ENCODE measurements at regions not wholly inside any gene's neighbourhood (a gene's known extent, or its start where the extent isn't known, plus 50 kb on each side); places are given as distances from the start of the nearest gene placed in this dataset.

DNA sequence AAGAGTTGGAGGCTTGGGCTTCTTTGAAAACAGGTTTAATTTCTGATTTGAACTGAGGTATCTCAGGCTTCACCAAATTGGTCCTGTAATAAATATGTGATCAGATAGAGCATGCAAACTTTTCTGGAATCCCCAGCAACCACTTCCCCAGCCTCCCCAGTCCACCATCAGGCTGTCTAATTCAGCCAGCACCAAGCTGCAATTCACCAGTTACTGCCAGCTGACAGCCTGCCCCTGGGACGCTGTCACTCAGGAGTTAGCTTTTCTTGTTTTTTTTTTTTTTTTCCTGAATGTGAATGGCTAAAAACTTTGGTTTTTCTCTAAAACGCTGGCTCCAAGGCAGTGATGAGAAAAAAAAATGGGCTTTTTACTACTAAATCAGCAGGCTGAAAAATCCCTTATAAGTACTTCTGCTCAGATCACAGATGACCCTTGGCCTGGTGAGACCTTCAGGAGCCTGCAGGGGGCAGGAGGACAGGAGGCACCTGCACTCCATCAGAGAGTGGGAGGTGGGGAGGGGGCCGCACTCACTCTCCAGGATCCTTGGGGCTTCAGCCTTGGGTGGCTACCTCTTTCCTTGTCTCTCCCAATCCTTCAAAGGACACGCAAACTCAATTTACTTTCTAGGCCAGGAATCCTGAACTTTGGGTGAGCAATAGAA is 349.4 kb downstream of the GATA3 start:
- peak in 1 of 2 experiments; percentile 18 for DNase-seq
- Histone ChIP-seq H4K20me1 (ENCODE audit: insufficient read depth) (no peaks in the 10 kb centered on the region), H3K4me3 (peak overlapping the region; percentile 15; the same call in 1 of the 2 replicates), H3K4me2 (peak overlapping the region; percentile 68), H3F3A (ENCODE audit: insufficient read depth, low read depth) (peaks cover 9% of the 10 kb centered on the region; the same call in 1 of the 2 replicates), H3K9me2 (ENCODE audit: insufficient read depth) (no peaks in the 10 kb centered on the region), H2AFZ (no peak overlapping the region), H3K79me2 (ENCODE audit: low read depth) (no peaks in the 10 kb centered on the region), H3K36me3 (ENCODE audit: low read depth) (no peaks in the 10 kb centered on the region), H3K27me3 (ENCODE audit: insufficient read depth, low read depth) (no peaks in the 10 kb centered on the region), H3K27ac (peak overlapping the region; percentile 83), H3K9me3 (ENCODE audit: insufficient read depth, low read depth) (no peaks in the 10 kb centered on the region), H3K4me1 (replicated peaks; ENCODE audit: insufficient read depth) (peaks cover 35% of the 10 kb centered on the region)
- ChIA-PET CTCF (interaction anchor here (0.7 kb wide), 1 partner anchor 370 kb away, joined by 3 read pairs; no protein-coding TSS in a partner anchor), POLR2A (ENCODE audit: unreplicated experiment) (interaction anchor here (0.5 kb wide), 1 partner anchor 879 kb away, joined by 8 read pairs; no protein-coding TSS in a partner anchor)
- intact Hi-C loops (cut with micrococcal nuclease; ENCODE audit: unreplicated experiment), result loop anchor here (1.0 to 10.0 kb wide), 4 partner anchors 38 to 323 kb away; no protein-coding TSS in a partner anchor
- BruUV-seq (replicated peaks), result no TSS peak
- TF ChIP-seq, protein P1, sequence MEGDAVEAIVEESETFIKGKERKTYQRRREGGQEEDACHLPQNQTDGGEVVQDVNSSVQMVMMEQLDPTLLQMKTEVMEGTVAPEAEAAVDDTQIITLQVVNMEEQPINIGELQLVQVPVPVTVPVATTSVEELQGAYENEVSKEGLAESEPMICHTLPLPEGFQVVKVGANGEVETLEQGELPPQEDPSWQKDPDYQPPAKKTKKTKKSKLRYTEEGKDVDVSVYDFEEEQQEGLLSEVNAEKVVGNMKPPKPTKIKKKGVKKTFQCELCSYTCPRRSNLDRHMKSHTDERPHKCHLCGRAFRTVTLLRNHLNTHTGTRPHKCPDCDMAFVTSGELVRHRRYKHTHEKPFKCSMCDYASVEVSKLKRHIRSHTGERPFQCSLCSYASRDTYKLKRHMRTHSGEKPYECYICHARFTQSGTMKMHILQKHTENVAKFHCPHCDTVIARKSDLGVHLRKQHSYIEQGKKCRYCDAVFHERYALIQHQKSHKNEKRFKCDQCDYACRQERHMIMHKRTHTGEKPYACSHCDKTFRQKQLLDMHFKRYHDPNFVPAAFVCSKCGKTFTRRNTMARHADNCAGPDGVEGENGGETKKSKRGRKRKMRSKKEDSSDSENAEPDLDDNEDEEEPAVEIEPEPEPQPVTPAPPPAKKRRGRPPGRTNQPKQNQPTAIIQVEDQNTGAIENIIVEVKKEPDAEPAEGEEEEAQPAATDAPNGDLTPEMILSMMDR (conservative IDR thresholded peaks at IDR 0.05), result peak; percentile 31; the same call in 1 of the 2 replicates
- TF ChIP-seq EZH2 (IDR thresholded peaks at IDR 0.05; ENCODE audit: low read depth), result no peak

DNA sequence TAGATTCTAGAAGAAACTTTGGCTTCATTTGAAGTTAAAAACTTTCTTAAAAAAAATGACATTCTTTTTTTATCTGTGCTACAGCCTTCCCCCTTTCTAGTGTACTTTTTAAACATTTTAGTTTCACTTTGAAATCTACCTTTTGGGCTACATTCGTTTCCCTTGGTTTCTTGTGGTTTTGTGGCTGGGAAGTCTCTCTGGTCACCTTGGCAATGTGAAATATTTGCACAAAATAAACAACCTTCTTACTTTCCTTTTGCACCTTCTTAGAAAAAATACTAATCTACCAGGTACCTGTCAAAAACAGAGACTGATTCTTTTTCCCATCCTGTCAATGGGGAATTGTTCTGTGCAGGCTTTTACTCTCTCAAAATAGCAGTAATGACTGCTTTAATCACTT is 350.2 kb downstream of the GATA3 start:
- Histone ChIP-seq H3K36me3 (ENCODE audit: low read depth) (no peaks in the 10 kb centered on the region), H3K4me2 (peak overlapping the region; percentile 68), H3K4me3 (peak overlapping the region; percentile 15; the same call in 1 of the 2 replicates), H3K79me2 (ENCODE audit: low read depth) (no peaks in the 10 kb centered on the region), H3K27me3 (ENCODE audit: insufficient read depth, low read depth) (no peaks in the 10 kb centered on the region), H3K27ac (peak overlapping the region; percentile 83), H3K9me3 (ENCODE audit: insufficient read depth, low read depth) (no peaks in the 10 kb centered on the region), H3K9me2 (ENCODE audit: insufficient read depth) (no peaks in the 10 kb centered on the region), H3K4me1 (replicated peaks; ENCODE audit: insufficient read depth) (peaks cover 35% of the 10 kb centered on the region), H4K20me1 (ENCODE audit: insufficient read depth) (no peaks in the 10 kb centered on the region), H3F3A (ENCODE audit: insufficient read depth, low read depth) (peaks cover 9% of the 10 kb centered on the region; the same call in 1 of the 2 replicates), H2AFZ (0 out of 2 replicates have a peak overlapping the region, but pooled peaks have one; percentile 53)
- intact Hi-C loops (cut with micrococcal nuclease; ENCODE audit: unreplicated experiment), result loop anchor here (1.0 to 10.0 kb wide), 4 partner anchors 38 to 322 kb away; no protein-coding TSS in a partner anchor
- POLR2A ChIA-PET (ENCODE audit: unreplicated experiment), result no interaction called here
- TF ChIP-seq, protein P1 (conservative IDR thresholded peaks at IDR 0.05), result no peak
- no peak for TF ChIP-seq EZH2 (IDR thresholded peaks at IDR 0.05; ENCODE audit: low read depth)
- no TSS peak for BruUV-seq (replicated peaks)
- peak; percentile 24 to 77 for DNase-seq
- CTCF ChIA-PET, result no interaction called here

DNA sequence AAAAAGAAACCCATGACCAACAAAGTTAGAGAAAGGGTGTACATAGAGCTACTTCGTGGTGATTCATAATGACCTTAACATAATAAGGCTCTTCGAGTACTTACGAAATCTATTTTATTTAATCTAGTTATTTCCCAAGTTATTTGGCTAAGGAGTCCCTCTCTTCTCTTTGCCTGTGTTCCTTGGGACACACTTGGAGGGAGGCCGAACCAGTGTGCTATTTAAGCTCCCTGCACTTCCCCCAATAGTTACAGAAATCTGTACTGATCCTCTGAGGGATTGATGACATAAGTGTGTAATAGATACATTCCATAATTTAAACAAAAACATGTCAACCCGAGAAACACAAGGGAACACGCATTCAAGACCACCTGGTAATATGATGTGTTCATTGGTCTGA is 351.1 kb downstream of the GATA3 start:
- no TSS peak for BruUV-seq (replicated peaks)
- CTCF ChIA-PET, result no interaction called here
- TF ChIP-seq EZH2 (IDR thresholded peaks at IDR 0.05; ENCODE audit: low read depth), result no peak
- TF ChIP-seq, protein P1 (conservative IDR thresholded peaks at IDR 0.05), result no peak

More for the DNA sequence above, 351.1 kb downstream of the GATA3 start:
- Histone ChIP-seq H3K36me3 (ENCODE audit: low read depth) (no peaks in the 10 kb centered on the region), H3K27me3 (ENCODE audit: insufficient read depth, low read depth) (no peaks in the 10 kb centered on the region), H3K9me3 (ENCODE audit: insufficient read depth, low read depth) (no peaks in the 10 kb centered on the region), H3K9me2 (ENCODE audit: insufficient read depth) (no peaks in the 10 kb centered on the region), H3K4me1 (replicated peaks; ENCODE audit: insufficient read depth) (peaks cover 35% of the 10 kb centered on the region), H3K79me2 (ENCODE audit: low read depth) (no peaks in the 10 kb centered on the region), H3K4me2 (no peak overlapping the region; the same call in 1 of the 2 replicates), H3K4me3 (no peak overlapping the region), H3F3A (ENCODE audit: insufficient read depth, low read depth) (peaks cover 9% of the 10 kb centered on the region; the same call in 1 of the 2 replicates), H2AFZ (no peak overlapping the region), H3K27ac (peak overlapping the region; percentile 83; the same call in 1 of the 2 replicates), H4K20me1 (ENCODE audit: insufficient read depth) (no peaks in the 10 kb centered on the region)
- POLR2A ChIA-PET (ENCODE audit: unreplicated experiment), result no interaction called here
- no peak for DNase-seq
- intact Hi-C loops (cut with micrococcal nuclease; ENCODE audit: unreplicated experiment), result loop anchor here (2.0 to 10.0 kb wide), 2 partner anchors 299 to 321 kb away; no protein-coding TSS in a partner anchor
